Tibial nerve (tissue), 4 donors: ENCODE measurements at regions not wholly inside any gene's neighbourhood (a gene's known extent, or its start where the extent isn't known, plus 50 kb on each side); places are given as distances from the start of the nearest gene placed in this dataset.

Experiments
- CTCF ChIP-seq, 5 experiments: fragments of 200-600 bp in 3 of 5; fragments of 450-650 bp in 2 of 5; sonication (generic) in 3 of 5; IDR thresholded peaks; one replicate each; pipeline ENCODE4 v1.5.1; 2016 to 2019; ENCODE audit warnings: antibody characterized with exemption in 5 of 5, mild to moderate bottlenecking in 3 of 5, moderate library complexity in 2 of 5
- EP300 ChIP-seq, 2 donors: sonication (generic); formaldehyde crosslinking; IDR thresholded peaks; one replicate each; pipeline ENCODE4 v1.6.1; 2017; ENCODE audit warnings: antibody characterized with exemption in 2 of 2, mild to moderate bottlenecking in 1 of 2
- POLR2A ChIP-seq, 2 donors: fragments of 450-650 bp; IDR thresholded peaks; one replicate each; pipeline ENCODE4 v1.6.1; 2017; ENCODE audit warnings: antibody characterized with exemption in 2 of 2, mild to moderate bottlenecking in 2 of 2, moderate library complexity in 2 of 2

GRCh38 chr2:2650608-2651375 is 319.7 kb upstream of the MYT1L start:
- no peak for TF ChIP-seq CTCF (IDR thresholded peaks at IDR 0.05)
- no peak for TF ChIP-seq POLR2A (IDR thresholded peaks at IDR 0.05)
- no peak for TF ChIP-seq EP300 (IDR thresholded peaks at IDR 0.05)
